H9 (cell line): ENCODE measurements at regions not wholly inside any gene's neighbourhood (a gene's known extent, or its start where the extent isn't known, plus 50 kb on each side); places are given as distances from the start of the nearest gene placed in this dataset.

Experiments
- DNase-seq: peaks from one replicate; pipeline ENCODE4 v3.0.0-alpha.2; 2017
- H2AFZ ChIP-seq: one replicate; pipeline ENCODE4 v1.6.1; 2013; ENCODE audit warnings: mild to moderate bottlenecking, low read length, control low read depth, moderate library complexity
- H2AK5ac ChIP-seq: 2 replicates; pipeline ENCODE4 v1.6.1; 2013; ENCODE audit warnings: low read length, control low read depth, mixed read lengths; ENCODE audit not compliant: insufficient read length
- H2BK120ac ChIP-seq: one replicate; pipeline ENCODE4 v1.6.1; 2013; ENCODE audit warnings: low read depth, mild to moderate bottlenecking, low read length, control low read depth, inconsistent platforms; ENCODE audit not compliant: poor library complexity, severe bottlenecking
- H2BK12ac ChIP-seq: 2 replicates; pipeline ENCODE4 v1.6.1; 2013; ENCODE audit warnings: low read length, control low read depth, mixed read lengths, low read depth; ENCODE audit not compliant: insufficient read length
- H2BK15ac ChIP-seq: 2 replicates; pipeline ENCODE4 v1.6.1; 2013; ENCODE audit warnings: low read depth, low read length, control low read depth
- H2BK20ac ChIP-seq: one replicate; pipeline ENCODE4 v1.6.1; 2013; ENCODE audit warnings: low read depth, mild to moderate bottlenecking, low read length, control low read depth, inconsistent platforms; ENCODE audit not compliant: poor library complexity, severe bottlenecking
- H2BK5ac ChIP-seq: 2 replicates; pipeline ENCODE4 v1.6.1; 2013; ENCODE audit warnings: low read length, control low read depth, mixed read lengths; ENCODE audit not compliant: insufficient read length
- H3K14ac ChIP-seq: 2 replicates; pipeline ENCODE4 v1.6.1; 2013; ENCODE audit warnings: low read length, control low read depth; ENCODE audit not compliant: insufficient read depth
- H3K18ac ChIP-seq: 2 replicates; pipeline ENCODE4 v1.6.1; 2013; ENCODE audit warnings: low read depth, mild to moderate bottlenecking, mixed read lengths, low read length, control low read depth; ENCODE audit not compliant: insufficient read length
- H3K23ac ChIP-seq: 2 replicates; pipeline ENCODE4 v1.6.1; 2013; ENCODE audit warnings: low read length, control low read depth, mixed read lengths, low read depth; ENCODE audit not compliant: insufficient read length
- H3K23me2 ChIP-seq: 2 replicates; pipeline ENCODE4 v1.6.1; 2013; ENCODE audit warnings: low read depth, mild to moderate bottlenecking, mixed read lengths, low read length, control low read depth; ENCODE audit not compliant: insufficient read length, poor library complexity, severe bottlenecking
- H3K27ac ChIP-seq: 2 replicates; pipeline ENCODE4 v1.5.1; 2013; ENCODE audit warnings: low read length, control low read depth, mixed read lengths, low read depth; ENCODE audit not compliant: insufficient read length
- H3K27me3 ChIP-seq: 2 replicates; pipeline ENCODE4 v1.6.1; 2013; ENCODE audit warnings: low read length, control low read depth, inconsistent platforms; ENCODE audit not compliant: insufficient read depth
- H3K4ac ChIP-seq: 2 replicates; pipeline ENCODE4 v1.6.1; 2013; ENCODE audit warnings: low read depth, mild to moderate bottlenecking, control low read depth, inconsistent platforms, low read length, moderate library complexity
- H3K4me1 ChIP-seq: 2 replicates; pipeline ENCODE4 v1.6.1; 2013; ENCODE audit warnings: low read length, control low read depth, inconsistent platforms; ENCODE audit not compliant: insufficient read depth
- H3K4me2 ChIP-seq: 2 replicates; pipeline ENCODE4 v1.6.1; 2013; ENCODE audit warnings: low read length, control low read depth, mixed read lengths; ENCODE audit not compliant: insufficient read length, insufficient read depth
- H3K56ac ChIP-seq: 2 replicates; pipeline ENCODE4 v1.6.1; 2013; ENCODE audit warnings: low read depth, mild to moderate bottlenecking, mixed read lengths, low read length, control low read depth; ENCODE audit not compliant: insufficient read length
- H3K79me1 ChIP-seq: 2 replicates; pipeline ENCODE4 v1.6.1; 2013; ENCODE audit warnings: low read depth, mild to moderate bottlenecking, moderate library complexity, low read length, control low read depth, inconsistent platforms; ENCODE audit not compliant: insufficient read depth, poor library complexity, severe bottlenecking
- H3K79me2 ChIP-seq: 2 replicates; pipeline ENCODE4 v1.6.1; 2013; ENCODE audit warnings: low read length, control low read depth, inconsistent platforms; ENCODE audit not compliant: insufficient read depth
- H3K9ac ChIP-seq: 2 replicates; pipeline ENCODE4 v1.6.1; 2013; ENCODE audit warnings: low read length, control low read depth, mixed read lengths; ENCODE audit not compliant: insufficient read length; ENCODE audit errors: extremely low read depth
- H3K9me3 ChIP-seq: one replicate; pipeline ENCODE4 v1.6.1; 2013; ENCODE audit warnings: low read depth, low read length, inconsistent platforms; ENCODE audit not compliant: control insufficient read depth
- H3T11ph ChIP-seq: one replicate; pipeline ENCODE4 v1.6.1; 2013; ENCODE audit warnings: mild to moderate bottlenecking, low read length, control low read depth, inconsistent platforms
- H4K20me1 ChIP-seq: one replicate; pipeline ENCODE4 v1.6.1; 2013; ENCODE audit not compliant: control insufficient read depth, insufficient read length, insufficient read depth
- H4K5ac ChIP-seq: 2 replicates; pipeline ENCODE4 v1.6.1; 2013; ENCODE audit warnings: low read depth, mild to moderate bottlenecking, mixed read lengths, low read length, control low read depth; ENCODE audit not compliant: insufficient read length
- H4K8ac ChIP-seq: replicated peaks from 2 replicates; pipeline ENCODE4 v1.6.1; 2013; ENCODE audit warnings: low read length, control low read depth, mixed read lengths, low read depth; ENCODE audit not compliant: insufficient read length
- H4K91ac ChIP-seq: 2 replicates; pipeline ENCODE4 v1.6.1; 2013; ENCODE audit warnings: low read depth, mild to moderate bottlenecking, moderate library complexity, mixed read lengths, low read length, control low read depth; ENCODE audit not compliant: insufficient read length
- H3K27ac Mint-ChIP-seq, 3 experiments: 2 replicates in 2 of 3; 3 replicates in 1 of 3; pipeline ENCODE4 v1.8.0; 2020 to 2021; ENCODE audit warnings: mixed read lengths in 3 of 3, mild to moderate bottlenecking in 1 of 3, moderate library complexity in 1 of 3
- H3K27me3 Mint-ChIP-seq: 2 replicates; pipeline ENCODE4 v1.8.0; 2021; ENCODE audit warnings: low read depth, mild to moderate bottlenecking, moderate library complexity, mixed read lengths
- H3K36me3 Mint-ChIP-seq, 3 experiments: 2 replicates in 2 of 3; 3 replicates in 1 of 3; pipeline ENCODE4 v1.8.0; 2020 to 2021; ENCODE audit warnings: low read depth in 3 of 3, mixed read lengths in 3 of 3; ENCODE audit not compliant: insufficient read depth in 1 of 3
- H3K4me1 Mint-ChIP-seq, 2 experiments: 2 replicates each; pipeline ENCODE4 v1.8.0; 2020; ENCODE audit warnings: mixed read lengths in 2 of 2
- H3K4me3 Mint-ChIP-seq, 2 experiments: 2 replicates in 1 of 2; 3 replicates in 1 of 2; pipeline ENCODE4 v1.8.0; 2020 to 2021; ENCODE audit warnings: mild to moderate bottlenecking in 2 of 2, mixed read lengths in 2 of 2, moderate library complexity in 1 of 2
- H3K9me3 Mint-ChIP-seq, 2 experiments: 2 replicates in 1 of 2; 3 replicates in 1 of 2; pipeline ENCODE4 v1.8.0; 2020; ENCODE audit warnings: mild to moderate bottlenecking in 2 of 2, mixed read lengths in 2 of 2, moderate library complexity in 1 of 2
- CTCF ChIP-seq: fragments of 200-600 bp; sonication (generic); conservative IDR thresholded peaks from 3 replicates; pipeline ENCODE4 v1.8.0; 2021; ENCODE audit warnings: antibody characterized with exemption, mild to moderate bottlenecking
- WGBS: extraction: QIAGEN DNeasy Blood & Tissue Kit; methylation state at CpG from one replicate; pipeline ENCODE4 v1.1.7; 2013; ENCODE audit warnings: missing lambda C conversion rate, low lambda C conversion rate, mixed read lengths; ENCODE audit not compliant: insufficient read length; ENCODE audit errors: extremely low coverage; 5-methylcytosine and 5-hydroxymethylcytosine counted together

GRCh38 chr1:244224487-244225430 lies 173.7 kb downstream of the ZBTB18 start:
- Histone ChIP-seq H3T11ph (no peak overlapping the region), H2BK12ac (no peak overlapping the region), H3K4ac (no peak overlapping the region), H3K27me3 (no peaks in the 10 kb centered on the region), H3K79me2 (no peaks in the 10 kb centered on the region), H3K23me2 (no peaks in the 10 kb centered on the region), H3K4me1 (no peaks in the 10 kb centered on the region), H2BK15ac (no peak overlapping the region), H2BK120ac (no peak overlapping the region), H3K56ac (no peak overlapping the region), H3K23ac (no peak overlapping the region), H2AFZ (no peak overlapping the region), H4K8ac (no peak overlapping the region), H2AK5ac (no peak overlapping the region), H3K9me3 (no peaks in the 10 kb centered on the region), H3K79me1 (no peaks in the 10 kb centered on the region), H2BK20ac (no peak overlapping the region), H2BK5ac (no peak overlapping the region), H3K18ac (no peak overlapping the region), H4K91ac (no peak overlapping the region), H3K27ac (no peak overlapping the region), H4K5ac (no peak overlapping the region), H3K4me2 (no peak overlapping the region), H3K9ac (no peak overlapping the region), H4K20me1 (no peaks in the 10 kb centered on the region), H3K14ac (no peak overlapping the region)
- H3K4me3 Mint-ChIP-seq = no peak overlapping the region
- H3K27ac Mint-ChIP-seq = 0 out of 7 replicates have a peak overlapping the region, but pooled peaks of 1 of the 3 experiments have one; percentile 10
- H3K36me3 Mint-ChIP-seq = no peaks in the 10 kb centered on the region; a peak in 1 of 7 replicates
- DNase-seq = no peak
- no peak for TF ChIP-seq CTCF
- no peaks in the 10 kb centered on the region; a peak in 2 of 5 replicates for H3K9me3 Mint-ChIP-seq
- no peaks in the 10 kb centered on the region; the same call in 1 of the 2 replicates for H3K27me3 Mint-ChIP-seq
- no CpG with 5 or more reads among the region's 11 CpGs for WGBS
- H3K4me1 Mint-ChIP-seq = peaks cover 2% of the 10 kb centered on the region in 2 experiments; a peak in 1 of 4 replicates
